ENCODE measurements at regions not wholly inside any gene's neighbourhood (a gene's known extent, or its start where the extent isn't known, plus 50 kb on each side); places are given as distances from the start of the nearest gene placed in this dataset.

DNA sequence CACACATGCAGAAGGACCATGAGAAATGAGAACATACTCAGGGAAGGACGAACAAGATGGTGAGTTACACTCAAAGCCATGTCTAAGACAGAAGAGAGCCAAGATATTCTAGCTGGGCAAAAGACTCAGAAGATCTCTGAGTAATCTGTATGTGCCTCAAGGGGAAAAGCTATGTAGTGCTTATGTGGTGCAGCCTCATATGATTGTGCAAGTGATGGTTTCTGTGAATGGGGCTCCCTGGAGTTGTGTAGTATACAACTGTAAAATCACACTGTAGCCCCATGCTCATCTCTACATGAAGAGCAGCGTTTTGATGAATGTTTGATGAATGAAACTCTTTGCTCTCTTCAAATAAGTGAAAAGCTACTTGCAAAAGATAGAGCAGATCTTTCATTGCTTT, 57.5 kb downstream of the OSR1 start:
- DNase-seq (ENCODE audit: low read depth in 2 of 2): no peak

GRCh38 chr2:19299522-19299921, 58.9 kb downstream of the OSR1 start:
- DNase-seq (ENCODE audit: low read depth in 2 of 2): no peak

- no peak for DNase-seq (ENCODE audit: low read depth in 2 of 2)
Observed at GRCh38 chr2:19299032-19299431, 59.4 kb downstream of the OSR1 start.

GRCh38 chr2:19297716-19298115, 60.7 kb downstream of the OSR1 start:
- no peak for DNase-seq (ENCODE audit: low read depth in 2 of 2)

DNA sequence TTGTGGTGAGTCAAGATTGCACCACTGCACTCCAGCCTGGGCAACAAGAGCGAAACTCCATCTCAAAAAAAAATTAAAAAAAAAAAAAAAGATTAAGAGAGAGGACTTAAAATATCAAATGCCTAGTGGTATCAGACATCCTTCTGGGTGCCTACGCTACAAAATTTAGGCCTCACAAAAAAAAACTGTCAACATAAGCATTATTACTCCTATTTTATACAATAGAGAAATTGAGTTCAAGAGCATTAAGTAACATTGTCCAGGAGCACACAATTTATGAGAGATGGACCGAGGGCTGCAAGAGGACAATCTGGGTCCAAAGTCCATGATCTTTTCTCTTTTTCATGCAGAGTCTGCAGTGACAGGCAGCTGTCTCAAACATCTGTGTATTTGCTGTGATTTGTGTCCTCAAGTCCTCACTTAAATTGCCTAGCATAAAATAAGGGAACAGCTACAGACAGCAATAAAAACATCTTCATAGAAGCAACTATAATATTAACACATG, 62.4 kb downstream of the OSR1 start:
- DNase-seq (ENCODE audit: low read depth in 2 of 2): no peak

DNA sequence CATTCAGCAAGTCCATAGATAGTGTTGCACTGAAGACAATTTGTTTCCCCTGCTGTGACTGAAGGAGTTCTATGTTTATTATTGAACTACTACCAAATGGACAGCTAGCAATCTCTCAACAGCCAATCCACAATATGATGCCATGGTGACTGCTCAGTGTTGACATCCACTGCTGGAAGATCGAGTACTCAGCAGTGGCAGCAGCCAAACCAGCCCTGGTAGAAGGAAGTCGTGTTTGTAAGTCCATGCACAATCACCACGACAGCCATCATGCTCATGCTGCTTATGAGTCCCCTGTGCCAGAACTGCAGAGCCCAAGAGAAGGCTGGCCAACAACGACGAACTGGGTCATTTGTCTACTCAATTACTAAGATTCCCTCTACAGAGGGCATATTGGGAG, 66.4 kb downstream of the OSR1 start:
- no peak for DNase-seq (ENCODE audit: low read depth in 2 of 2)

DNA sequence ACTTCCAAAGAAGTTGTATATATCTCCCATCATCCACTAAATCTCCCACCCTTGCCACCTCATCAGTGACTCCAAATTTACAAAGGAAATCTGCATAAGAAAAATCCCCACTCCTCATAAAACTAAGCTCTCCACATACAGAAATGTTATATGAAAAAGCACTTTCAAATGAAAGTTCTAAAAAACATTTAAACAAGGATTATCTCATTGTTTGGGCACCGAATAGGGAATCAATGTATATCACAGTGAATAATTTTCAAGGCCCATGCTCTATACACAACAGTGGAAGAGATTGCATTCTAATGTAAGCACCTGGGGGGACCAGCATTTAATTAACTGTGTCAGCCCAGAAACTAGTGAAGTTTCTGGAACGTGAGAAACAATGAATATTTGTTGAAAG, 70.1 kb downstream of the OSR1 start:
- no peak for DNase-seq (ENCODE audit: low read depth in 2 of 2)

DNA sequence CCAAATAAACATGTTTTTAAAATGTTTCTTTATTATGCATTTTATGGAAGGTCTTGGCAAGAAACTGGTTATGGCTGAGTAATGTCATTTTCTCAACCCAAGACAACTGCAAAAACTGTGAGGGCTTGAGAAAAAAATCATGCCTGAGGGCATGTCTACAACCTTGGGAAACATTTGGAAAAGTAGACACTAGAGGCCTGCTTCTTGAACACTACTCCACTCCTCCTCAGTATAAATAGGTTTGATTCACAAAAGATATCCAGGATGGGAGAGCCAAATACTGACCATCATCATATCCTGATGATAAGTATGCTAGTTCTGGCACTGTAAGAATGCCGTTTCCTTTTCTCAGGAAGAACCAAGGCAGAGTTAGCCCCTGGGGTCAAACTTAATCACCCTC, 71.1 kb downstream of the OSR1 start:
- DNase-seq (ENCODE audit: low read depth in 2 of 2): no peak

- no peak for DNase-seq (ENCODE audit: low read depth in 2 of 2)
Observed at GRCh38 chr2:19282305-19282704, 76.1 kb downstream of the OSR1 start.

DNA sequence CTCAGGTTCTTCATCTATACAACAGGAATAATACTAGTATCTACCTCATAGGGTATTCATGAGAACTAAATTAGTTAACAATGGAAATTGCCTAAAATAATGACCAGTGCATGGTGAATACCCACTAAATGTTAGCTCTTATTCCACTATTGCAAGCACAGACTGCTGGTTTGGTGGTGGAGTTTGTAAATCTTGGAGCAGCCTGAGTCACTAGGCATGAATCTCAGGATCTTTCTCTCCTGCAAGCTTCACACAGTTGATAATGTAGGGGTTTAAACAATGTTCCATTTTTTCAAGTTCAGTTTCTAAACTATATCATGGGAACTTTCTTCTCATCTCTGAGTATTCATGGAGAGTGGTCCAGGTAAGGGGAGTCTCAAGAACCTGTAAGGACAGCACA, 84.0 kb downstream of the OSR1 start:
- no peak for DNase-seq (ENCODE audit: low read depth in 2 of 2)

DNA sequence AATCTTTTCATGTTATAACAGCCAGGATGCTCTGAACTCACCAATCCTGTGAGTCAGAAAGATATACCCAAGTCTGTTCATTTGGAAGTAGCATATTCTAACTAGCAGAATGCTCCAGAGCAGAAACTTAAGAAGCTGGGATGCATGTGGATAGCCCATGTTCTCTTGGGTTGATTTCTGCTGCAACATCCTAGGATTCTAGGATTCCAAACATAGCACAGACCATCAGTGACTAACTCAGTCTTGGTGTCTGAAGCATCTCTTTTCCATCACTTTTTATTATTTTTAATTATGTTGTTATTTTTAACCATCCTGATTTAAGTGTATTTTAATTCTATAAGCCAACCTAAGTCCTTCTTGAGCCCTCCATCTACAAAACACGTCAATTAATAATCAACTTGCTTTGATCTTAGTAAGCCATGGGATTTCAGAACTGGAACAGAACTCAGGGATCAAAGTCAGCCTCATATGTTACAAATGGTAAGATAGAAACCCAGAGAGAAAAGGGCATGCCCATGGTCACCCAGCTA, 85.4 kb downstream of the OSR1 start:
- DNase-seq (ENCODE audit: low read depth in 2 of 2): no peak

GRCh38 chr2:19272039-19272438, 86.4 kb downstream of the OSR1 start:
- DNase-seq (ENCODE audit: low read depth in 2 of 2): no peak

DNA sequence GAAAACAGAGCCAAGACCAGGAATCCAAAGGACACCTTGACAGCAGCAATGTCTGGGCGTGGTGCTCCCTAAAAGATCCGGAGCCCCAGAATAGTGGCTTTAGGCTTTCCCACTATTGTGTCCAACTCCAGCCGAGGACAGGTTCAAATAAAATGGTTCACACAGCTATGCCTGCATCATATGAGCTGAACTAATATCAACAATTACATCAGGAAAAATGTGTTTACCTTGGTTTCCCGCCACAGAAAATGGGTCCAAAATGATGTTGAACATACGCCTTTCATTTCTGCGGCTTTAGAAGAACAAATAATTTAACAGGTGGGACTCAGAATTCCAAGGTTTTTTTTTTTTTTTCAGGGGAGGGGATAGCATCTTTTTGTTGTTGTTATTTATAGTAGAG, 93.6 kb downstream of the OSR1 start:
- no peak for DNase-seq (ENCODE audit: low read depth in 2 of 2)

DNA sequence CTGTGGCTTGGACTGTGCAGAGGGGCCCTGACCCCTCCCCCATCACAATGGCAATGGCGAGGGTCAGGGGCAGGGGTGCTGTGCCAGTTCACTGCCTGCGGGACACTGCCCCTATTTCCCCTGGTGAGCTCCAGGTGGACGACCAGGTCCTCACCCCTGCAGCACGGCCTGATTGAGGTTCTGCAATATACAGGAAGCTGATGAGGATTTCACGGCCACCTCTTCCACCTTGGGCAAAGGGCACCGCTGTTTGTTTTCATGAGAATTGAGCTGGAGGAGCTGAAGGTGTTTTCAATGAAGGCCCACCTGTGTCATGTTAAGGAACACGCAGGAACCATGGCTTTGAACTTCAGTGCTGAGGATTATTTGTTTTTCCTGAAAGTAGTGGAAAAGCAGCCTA, 96.3 kb downstream of the OSR1 start:
- DNase-seq (ENCODE audit: low read depth in 2 of 2): no peak

DNA sequence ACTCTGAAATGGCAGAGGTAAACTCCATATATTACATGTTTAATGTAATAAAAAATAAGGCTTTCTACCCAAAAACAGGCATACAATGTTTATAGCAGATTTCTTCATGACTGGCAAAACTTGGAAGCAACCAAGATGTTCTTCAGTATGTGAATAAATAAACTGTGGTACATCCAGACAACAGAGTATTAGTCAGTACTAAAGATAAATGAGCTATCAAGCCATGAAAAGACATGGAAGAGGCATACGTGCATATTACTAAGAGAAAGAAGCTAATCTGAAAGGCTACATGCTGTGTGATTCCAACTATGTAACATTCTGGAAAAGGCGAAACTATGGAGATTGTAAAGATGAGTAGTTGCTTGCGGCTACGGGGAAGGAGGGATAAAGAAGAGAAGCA, 97.4 kb downstream of the OSR1 start:
- no peak for DNase-seq (ENCODE audit: low read depth in 2 of 2)

- DNase-seq (ENCODE audit: low read depth in 2 of 2): no peak
Observed at GRCh38 chr2:19256121-19256601, 102.3 kb downstream of the OSR1 start.

- DNase-seq (ENCODE audit: low read depth in 2 of 2): no peak
Observed at GRCh38 chr2:19255481-19255880, 102.9 kb downstream of the OSR1 start.

- DNase-seq (ENCODE audit: low read depth in 2 of 2): no peak
Observed at GRCh38 chr2:19251554-19251953, 106.9 kb downstream of the OSR1 start.

DNA sequence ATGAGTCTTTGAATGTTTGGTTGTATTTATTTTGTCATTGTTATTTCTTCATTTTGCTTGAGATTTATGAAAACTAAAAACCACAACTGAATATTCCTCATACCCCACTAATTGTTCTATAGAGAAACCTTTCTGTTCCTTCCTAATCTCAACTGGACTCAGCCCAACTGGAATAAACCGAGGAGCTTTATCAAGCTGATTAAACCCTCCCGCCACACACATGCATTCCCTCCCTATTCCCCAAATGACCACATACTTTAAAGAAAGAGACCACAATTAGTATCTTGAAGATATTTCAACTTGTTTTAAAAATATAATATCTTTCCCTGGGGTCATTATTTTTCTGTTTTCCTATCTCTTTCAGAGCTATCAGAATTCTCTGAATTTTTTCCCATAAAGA, 107.5 kb downstream of the OSR1 start:
- DNase-seq (ENCODE audit: low read depth in 2 of 2): no peak

DNA sequence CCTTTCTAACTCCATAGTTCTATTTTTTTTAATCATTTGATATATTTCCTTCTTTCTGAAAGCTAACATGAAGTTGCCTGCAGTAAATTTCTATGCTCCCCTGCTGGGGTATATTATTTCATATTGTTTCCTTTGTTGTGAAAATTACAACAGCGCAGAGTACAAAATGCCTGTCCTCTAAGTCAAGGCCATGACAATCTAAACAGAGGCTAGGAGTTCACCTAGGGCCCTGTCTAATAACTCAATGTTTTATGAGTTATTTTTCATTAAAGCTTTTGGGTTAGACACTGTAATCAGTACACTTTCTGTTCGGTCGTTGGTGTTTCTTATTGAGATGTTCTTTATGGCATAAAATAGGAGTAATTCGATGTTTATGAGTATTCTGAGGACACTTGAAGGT, 111.2 kb downstream of the OSR1 start:
- DNase-seq (ENCODE audit: low read depth in 2 of 2): no peak

DNA sequence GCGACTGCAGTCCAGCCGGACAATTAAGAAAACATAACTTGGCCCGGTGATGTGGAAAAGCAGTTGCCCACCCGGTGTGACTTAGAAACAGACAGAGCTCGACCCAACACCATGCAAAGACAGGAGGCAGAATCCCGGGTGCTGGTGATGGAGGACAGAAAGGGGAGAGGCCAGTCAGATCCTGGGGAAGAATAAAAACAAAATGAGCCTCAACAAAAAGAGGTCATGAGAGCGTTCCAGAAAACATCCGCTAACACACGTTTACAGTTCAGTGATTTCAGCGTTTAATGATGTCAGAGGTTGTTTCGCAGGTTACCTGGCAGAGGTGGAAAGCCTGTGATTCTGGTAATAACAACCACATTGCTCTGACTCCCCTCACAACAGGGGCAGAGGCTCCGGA, 111.9 kb downstream of the OSR1 start:
- DNase-seq (ENCODE audit: low read depth in 2 of 2): no peak

DNA sequence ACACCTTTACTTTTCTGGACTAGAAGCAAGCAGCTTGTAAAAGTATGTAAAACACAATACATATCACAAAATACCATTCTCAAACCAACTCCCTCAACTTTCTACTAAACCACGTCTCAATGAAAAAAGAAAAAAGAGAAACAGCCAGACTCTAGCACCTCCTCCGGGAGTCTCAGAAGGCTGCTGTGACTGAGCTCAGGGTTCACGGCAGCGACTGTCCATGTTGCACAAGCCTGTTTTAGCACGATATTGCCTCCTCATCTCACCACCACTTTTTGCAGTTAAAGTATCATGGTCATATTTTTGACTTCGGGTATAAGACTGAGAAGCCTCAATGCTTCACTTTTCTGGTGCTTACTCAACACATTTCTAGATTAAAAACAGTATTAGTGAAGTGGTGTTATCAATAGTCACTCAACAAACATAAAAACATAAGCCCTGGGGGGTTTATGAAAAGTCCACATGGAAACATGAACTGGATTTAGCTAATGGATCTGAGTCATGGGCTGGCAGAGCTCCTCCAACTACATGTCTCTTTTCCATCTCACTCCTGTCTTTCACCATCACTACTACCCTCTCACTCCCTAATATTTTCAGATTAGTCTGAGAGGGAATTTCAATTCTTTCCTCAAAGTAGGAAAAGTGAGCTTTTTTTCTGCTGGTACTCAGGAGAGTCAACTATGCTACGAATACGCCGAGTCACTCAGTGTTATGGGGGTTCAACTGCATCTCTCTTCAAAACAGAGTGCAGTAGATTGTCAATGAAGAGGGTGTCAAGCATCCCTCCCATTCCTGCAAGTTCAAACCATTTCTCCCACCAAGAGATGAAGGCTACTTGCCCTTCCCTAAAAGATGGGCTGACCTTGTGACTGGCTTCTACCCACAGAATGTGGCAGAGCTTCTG, 113.7 kb downstream of the OSR1 start:
- no peak for DNase-seq (ENCODE audit: low read depth in 2 of 2)

DNA sequence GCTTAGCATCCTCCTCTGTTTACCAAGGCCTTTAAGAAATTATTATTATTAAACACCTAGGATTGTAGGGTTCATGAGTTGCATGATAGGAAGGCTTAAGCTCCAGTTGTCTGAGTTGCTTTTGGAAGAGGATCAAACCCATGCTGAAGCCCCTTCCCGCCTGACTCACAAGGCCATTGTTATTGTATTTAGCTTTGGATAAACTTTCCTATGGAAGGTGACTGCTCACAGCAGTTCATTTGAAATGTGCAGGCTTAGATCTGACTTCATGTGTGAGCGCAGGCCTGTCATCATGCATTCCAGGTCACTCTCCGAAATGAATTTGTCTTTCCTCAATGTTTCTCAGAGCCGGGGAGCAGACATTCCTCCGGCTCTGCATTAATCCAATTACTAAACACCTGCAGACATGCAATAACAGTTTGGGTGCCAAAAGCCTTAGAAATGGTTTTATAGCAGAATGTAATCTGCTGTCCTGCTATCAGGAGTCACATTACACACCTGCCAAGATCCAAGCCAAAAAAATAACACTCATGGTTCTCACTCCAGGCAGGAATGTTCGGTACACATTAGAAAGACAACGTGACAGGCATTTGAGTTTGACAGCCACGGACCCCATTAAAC, 119.9 kb downstream of the OSR1 start:
- DNase-seq (ENCODE audit: low read depth in 2 of 2): no peak

Data from stimulated activated CD4-positive, alpha-beta T cell treated with anti-CD3 and anti-CD28 coated beads, Interleukin-12 subunit alpha, Interleukin-12 subunit beta, amount 100 ng/mL, for 24 hours (primary cell).